ENCODE measurements at regions not wholly inside any gene's neighbourhood (a gene's known extent, or its start where the extent isn't known, plus 50 kb on each side); places are given as distances from the start of the nearest gene placed in this dataset.

GRCh38 chr3:153072382-153072781, 89.6 kb upstream of the RAP2B start:
- no peak for DNase-seq (ENCODE audit: low spot score)

GRCh38 chr3:153072856-153073255, 89.2 kb upstream of the RAP2B start:
- DNase-seq (ENCODE audit: low spot score), result no peak

DNA sequence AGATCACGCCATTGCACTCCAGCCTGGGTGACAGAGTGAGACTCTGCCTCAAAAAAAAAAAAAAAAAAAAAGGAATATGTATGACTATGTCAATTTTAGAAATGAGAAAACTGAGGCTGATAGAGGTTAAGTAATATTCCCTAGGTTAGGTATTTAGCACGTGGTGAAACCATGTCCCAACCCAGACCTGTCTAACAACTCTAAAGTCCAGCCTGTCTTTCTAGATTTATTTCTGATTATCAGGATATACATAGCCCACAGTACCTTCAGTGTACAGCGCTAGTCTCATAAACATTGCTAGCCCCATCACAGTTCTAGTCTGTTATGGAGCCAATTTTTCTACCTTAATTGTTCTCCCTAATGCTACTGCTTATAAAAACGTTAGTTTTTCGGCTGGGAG, 88.4 kb upstream of the RAP2B start:
- no peak for DNase-seq (ENCODE audit: low spot score)

DNA sequence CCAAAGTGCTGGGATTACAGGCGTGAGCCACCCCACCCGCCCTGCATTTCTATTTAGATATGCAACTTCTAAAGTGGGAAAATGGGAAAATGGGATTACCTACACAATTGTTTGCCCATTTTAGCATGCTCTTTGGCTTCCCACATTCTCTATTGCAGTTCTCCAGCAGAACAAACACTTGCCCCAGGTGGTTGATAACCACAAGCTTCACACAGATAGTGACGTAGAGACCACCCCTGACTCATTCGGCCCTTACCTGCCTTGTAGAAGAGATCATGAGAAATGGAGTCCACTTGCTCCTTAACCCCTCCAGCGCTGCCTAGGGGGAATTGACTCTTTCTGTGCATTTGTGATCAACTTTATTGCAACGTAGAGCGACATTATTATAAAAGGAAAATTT, 83.2 kb upstream of the RAP2B start:
- no peak for DNase-seq (ENCODE audit: low spot score)

DNA sequence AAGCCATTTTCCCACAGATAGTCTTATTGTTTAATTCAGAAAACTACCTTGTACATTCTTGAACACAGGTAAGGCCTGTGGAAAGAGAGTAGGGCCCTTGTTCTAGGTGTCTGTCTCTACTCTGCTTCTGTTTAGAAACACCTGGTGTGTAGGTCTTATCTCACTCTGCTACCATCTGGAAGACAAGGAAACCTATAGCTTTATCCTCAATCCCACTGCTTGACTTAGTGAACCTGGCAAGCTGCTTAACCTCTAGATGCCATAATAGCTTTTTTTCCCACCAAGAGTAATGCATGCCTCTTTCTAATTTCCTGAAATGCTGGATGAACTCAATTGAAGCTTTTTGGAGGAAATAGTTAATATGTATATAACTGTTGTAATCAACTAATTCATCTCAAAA, 82.6 kb upstream of the RAP2B start:
- no peak for DNase-seq (ENCODE audit: low spot score)

GRCh38 chr3:153080778-153081240, 81.2 kb upstream of the RAP2B start:
- no peak for DNase-seq (ENCODE audit: low spot score)

DNA sequence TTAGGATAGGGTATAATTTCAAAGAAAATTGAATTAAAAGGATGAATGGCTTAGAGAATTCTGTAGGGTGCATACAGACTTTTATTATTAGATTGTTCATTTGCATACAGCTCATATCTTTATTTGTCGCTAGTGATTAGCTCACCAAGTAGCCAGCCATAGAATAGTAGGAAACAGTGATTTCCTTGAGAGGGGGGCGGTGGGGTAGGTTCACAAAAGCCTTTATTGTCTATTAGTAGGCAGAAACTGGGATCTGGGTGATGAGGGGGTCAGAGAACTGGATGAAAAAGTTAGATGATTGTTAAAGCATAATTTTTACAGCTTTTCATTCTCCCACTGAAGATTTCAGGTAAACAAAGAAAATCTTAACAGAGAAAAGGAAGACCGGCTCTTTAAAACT, 77.6 kb upstream of the RAP2B start:
- DNase-seq (ENCODE audit: low spot score), result no peak

GRCh38 chr3:153087595-153088566, 74.1 kb upstream of the RAP2B start:
- no peak for DNase-seq (ENCODE audit: low spot score)

GRCh38 chr3:153089620-153090019, 72.4 kb upstream of the RAP2B start:
- DNase-seq (ENCODE audit: low spot score), result no peak

DNA sequence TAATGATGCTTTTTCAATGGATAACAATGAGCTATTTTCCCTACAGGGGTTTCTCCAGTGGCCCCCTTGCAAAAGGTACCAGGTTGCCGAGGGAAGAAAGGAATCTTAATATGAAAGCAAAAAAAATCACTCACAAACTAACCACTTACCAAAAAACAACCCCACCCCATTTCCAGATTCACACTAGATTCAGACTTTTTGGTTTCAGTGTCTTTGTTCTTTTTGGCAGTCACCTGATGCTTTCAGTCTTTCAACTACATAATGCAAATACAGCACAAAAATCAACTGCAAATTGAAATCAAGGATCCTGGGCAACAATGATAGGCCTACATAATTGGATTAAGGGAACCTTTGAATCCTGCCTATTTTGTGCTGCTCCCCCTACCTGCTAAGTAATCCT, 71.1 kb upstream of the RAP2B start:
- no peak for DNase-seq (ENCODE audit: low spot score)

- no peak for DNase-seq (ENCODE audit: low spot score)
These were observed 68.4 kb upstream of the RAP2B start for GRCh38 chr3:153093629-153094028.

GRCh38 chr3:153094386-153094785, 67.6 kb upstream of the RAP2B start:
- DNase-seq (ENCODE audit: low spot score), result no peak

GRCh38 chr3:153095441-153095840, 66.6 kb upstream of the RAP2B start:
- no peak for DNase-seq (ENCODE audit: low spot score)

DNA sequence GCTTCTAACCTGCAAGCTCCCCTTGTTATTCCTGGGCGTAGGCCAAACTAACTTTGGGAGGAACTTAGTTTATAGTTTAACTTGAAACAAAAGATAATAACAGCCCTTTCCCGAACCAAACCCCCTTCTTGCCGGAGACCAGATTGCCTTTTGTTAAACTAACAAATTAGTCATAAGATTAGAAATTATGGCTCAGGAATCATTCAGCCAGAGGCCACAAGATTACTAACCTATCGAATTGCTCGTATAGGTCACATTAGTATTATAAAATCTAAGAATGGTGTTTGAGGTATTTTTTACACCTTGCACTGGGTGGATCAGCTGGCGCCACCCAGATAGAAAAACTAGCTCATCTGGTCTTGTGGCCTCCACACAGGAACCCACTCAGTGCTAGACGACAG, 65.3 kb upstream of the RAP2B start:
- no peak for DNase-seq (ENCODE audit: low spot score)

- DNase-seq (ENCODE audit: low spot score), result no peak
These were observed 64.8 kb upstream of the RAP2B start for GRCh38 chr3:153097213-153097612.

GRCh38 chr3:153099131-153099530, 62.9 kb upstream of the RAP2B start:
- no peak for DNase-seq (ENCODE audit: low spot score)

GRCh38 chr3:153103406-153103945, 58.5 kb upstream of the RAP2B start:
- DNase-seq (ENCODE audit: low spot score), result no peak

GRCh38 chr3:153110041-153110440, 52.0 kb upstream of the RAP2B start:
- no peak for DNase-seq (ENCODE audit: low spot score)

DNA sequence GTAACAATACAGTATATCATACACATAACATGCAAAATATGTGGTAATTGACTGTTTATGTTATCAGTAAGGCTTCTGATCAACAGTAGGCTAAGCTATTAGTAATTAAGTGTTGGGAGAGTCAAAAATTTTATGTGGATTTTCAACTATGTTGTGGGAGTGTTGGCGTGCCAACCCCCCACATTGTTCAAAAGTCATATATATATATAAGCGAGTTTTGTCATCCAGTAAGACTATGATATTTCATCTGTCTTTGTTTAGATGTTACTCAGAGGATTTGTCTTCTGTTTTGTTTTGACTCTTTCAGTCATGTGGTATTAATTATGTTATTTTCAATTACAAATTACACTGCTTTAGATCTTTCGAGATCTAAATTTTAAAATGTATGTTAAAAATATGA, 51.0 kb upstream of the RAP2B start:
- DNase-seq (ENCODE audit: low spot score), result no peak

All from left forelimb (tissue), 1 donor.